NCI-H446 (cell line): ENCODE measurements at regions not wholly inside any gene's neighbourhood (a gene's known extent, or its start where the extent isn't known, plus 50 kb on each side); places are given as distances from the start of the nearest gene placed in this dataset.
"Not testable (repeated sequence)": the region's sequence is repeated elsewhere in the genome, so short reads cannot be mapped to it uniquely, and the experiment has no call there.

Experiments used
- DNase-seq, 2 experiments: peaks; one replicate each; lab custom pipeline; 2025; lab: John Stamatoyannopoulos, UW

- DNase-seq = not testable (repeated sequence)
Observed at GRCh38 chr21:9695759-9696158, 825.6 kb upstream of the TPTE start.

GRCh38 chr21:9697751-9698150 lies 823.6 kb upstream of the TPTE start:
- not testable (repeated sequence) for DNase-seq

GRCh38 chr21:9705016-9705415 lies 816.4 kb upstream of the TPTE start:
- not testable (repeated sequence) for DNase-seq

GRCh38 chr21:9705455-9705854 lies 815.9 kb upstream of the TPTE start:
- not testable (repeated sequence) for DNase-seq

GRCh38 chr21:9724542-9724941 lies 796.8 kb upstream of the TPTE start:
- not testable (repeated sequence) for DNase-seq

GRCh38 chr21:9727187-9727586 lies 794.2 kb upstream of the TPTE start:
- not testable (repeated sequence) for DNase-seq

GRCh38 chr21:9728219-9728992 lies 793.0 kb upstream of the TPTE start:
- not testable (repeated sequence) for DNase-seq

- no peak for DNase-seq
Observed at GRCh38 chr21:9730866-9731265, 790.5 kb upstream of the TPTE start.

- DNase-seq = not testable (repeated sequence)
Observed at GRCh38 chr21:9731317-9731716, 790.1 kb upstream of the TPTE start.

GRCh38 chr21:9732605-9733004 lies 788.8 kb upstream of the TPTE start:
- not testable (repeated sequence) for DNase-seq

GRCh38 chr21:9733761-9734558 lies 787.4 kb upstream of the TPTE start:
- DNase-seq = not testable (repeated sequence)

- no peak for DNase-seq
Observed at GRCh38 chr21:9735421-9735961, 785.9 kb upstream of the TPTE start.

- not testable (repeated sequence) for DNase-seq
Observed at GRCh38 chr21:9737301-9737700, 784.1 kb upstream of the TPTE start.

- not testable (repeated sequence) for DNase-seq
Observed at GRCh38 chr21:9737871-9738515, 783.4 kb upstream of the TPTE start.

- DNase-seq = no peak
Observed at GRCh38 chr21:9738527-9738926, 782.9 kb upstream of the TPTE start.

GRCh38 chr21:9739240-9739639 lies 782.1 kb upstream of the TPTE start:
- no peak for DNase-seq

GRCh38 chr21:9740177-9740941 lies 781.0 kb upstream of the TPTE start:
- not testable (repeated sequence) for DNase-seq

GRCh38 chr21:9740991-9741742 lies 780.2 kb upstream of the TPTE start:
- DNase-seq = not testable (repeated sequence)

GRCh38 chr21:9743566-9743965 lies 777.8 kb upstream of the TPTE start:
- not testable (repeated sequence) for DNase-seq

- DNase-seq = not testable (repeated sequence)
Observed at GRCh38 chr21:9744166-9744565, 777.2 kb upstream of the TPTE start.

GRCh38 chr21:9744593-9744992 lies 776.8 kb upstream of the TPTE start:
- not testable (repeated sequence) for DNase-seq
